ENCODE measurements at regions not wholly inside any gene's neighbourhood (a gene's known extent, or its start where the extent isn't known, plus 50 kb on each side); places are given as distances from the start of the nearest gene placed in this dataset.
"Not testable (repeated sequence)": the region's sequence is repeated elsewhere in the genome, so short reads cannot be mapped to it uniquely, and the experiment has no call there.

DNA sequence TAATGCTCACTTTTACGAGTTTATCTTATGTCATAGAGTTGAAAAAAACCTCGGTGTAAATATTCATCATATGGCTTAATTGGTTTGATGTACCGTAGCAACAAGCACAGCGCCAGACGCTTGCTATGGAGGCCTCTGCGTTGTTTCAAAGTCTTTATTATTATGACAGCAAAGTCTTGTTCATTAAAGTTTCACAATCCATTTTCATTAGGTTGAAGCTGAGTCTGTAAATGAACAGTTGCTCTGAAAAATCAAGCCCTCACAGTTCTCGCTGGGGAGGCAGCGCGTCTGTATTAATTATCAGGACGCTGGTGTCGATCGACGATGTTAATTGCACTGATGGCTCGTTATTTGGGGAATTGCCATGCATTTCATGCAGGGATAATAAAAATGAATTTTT, 185.6 kb downstream of the INSC start:
- no peak for DNase-seq (ENCODE audit: low read depth)

DNA sequence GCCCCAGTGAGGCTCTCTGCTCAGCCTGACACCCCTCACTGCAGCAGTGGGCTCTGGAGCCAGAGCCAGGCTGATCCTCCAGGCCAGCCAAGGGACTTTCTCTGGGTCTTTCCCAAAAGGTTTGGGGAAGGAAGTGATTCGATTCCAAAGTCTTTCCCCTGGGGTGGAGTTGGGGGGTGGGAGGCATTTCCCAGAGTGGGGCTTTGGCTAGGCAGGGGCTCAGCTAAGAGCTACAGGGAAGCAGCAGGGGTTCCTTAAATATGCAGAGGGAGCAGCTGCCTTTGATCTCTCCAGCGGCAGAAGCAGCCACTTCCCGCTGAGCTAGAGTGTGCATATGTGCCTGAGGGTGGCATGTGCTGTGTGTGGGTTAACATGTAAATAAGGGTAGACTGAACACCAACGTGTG, 192.9 kb downstream of the INSC start:
- no peak for DNase-seq (ENCODE audit: low read depth)

DNA sequence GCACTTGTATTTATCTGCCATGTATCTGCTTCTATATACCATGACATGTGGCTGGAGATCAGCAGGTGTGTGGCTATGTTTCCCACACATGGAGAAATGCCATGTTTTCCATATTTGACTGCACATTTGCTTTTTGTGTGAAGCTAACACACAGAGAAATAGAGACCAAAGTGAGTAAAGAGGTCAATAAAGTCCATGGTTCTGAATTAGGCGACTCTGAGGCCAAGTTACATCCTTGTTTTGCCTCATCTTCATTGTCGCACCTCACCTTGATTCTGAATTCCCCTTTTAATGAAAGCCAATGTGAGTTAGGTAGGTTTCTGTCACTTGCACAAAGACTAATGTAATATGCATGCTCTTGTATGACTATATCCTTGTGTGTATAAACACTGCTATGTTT, 194.1 kb downstream of the INSC start:
- no peak for DNase-seq (ENCODE audit: low read depth)

DNA sequence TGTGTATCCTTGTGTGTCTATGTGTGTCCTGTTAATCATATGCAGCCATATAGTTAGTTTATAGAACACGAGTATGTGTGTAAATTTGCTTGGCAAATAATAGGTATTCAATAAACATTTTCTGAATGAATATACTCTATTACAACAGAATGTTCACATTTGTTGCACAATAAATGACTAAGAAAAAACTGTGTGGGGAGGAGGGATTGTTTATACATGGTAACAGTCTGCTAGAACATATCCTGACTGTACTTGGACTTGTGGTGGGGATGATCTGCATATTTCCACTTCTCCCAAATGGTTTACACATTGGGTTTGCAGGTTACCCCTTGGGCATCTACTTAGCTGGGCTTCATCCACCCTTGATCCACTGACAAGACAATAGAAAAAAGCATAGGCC, 194.6 kb downstream of the INSC start:
- no peak for DNase-seq (ENCODE audit: low read depth)

DNA sequence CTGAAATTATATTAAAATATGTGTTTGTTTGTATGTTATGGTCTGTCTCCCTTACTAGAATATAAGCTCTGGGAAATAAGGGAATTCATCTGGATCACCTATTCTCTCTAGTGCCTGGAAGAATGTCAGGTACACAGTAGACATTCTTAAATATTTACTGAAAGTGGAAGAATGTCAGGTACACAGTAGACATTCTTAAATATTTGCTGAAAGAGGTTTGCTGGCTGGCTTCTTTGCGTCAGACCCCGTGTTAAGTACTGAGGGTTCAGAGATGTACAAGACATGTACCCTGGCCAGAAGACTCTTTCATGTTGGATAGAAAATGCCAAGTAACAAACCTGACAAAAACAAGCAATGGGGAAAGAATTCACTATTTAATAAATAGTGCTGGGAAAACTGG, 199.1 kb downstream of the INSC start:
- DNase-seq (ENCODE audit: low read depth) = no peak

DNA sequence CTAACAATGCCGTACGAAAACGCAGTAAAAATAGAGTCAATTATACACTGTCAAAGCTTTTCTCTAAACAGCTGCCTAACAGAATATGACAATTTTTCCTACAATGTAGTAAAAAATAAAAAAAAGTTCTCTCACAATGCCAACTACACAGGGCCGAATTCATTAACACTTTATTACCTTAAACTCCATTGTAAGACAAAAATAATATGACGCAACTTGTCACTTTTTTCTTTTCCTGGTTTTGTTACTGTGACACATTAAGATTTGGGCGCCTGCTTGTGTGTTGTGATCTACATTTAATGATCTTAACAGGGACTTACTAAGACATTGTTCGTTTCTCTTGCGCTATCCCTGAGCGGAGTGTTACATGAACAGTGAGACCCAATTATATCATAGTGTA, 204.1 kb downstream of the INSC start:
- no peak for DNase-seq (ENCODE audit: low read depth)

DNA sequence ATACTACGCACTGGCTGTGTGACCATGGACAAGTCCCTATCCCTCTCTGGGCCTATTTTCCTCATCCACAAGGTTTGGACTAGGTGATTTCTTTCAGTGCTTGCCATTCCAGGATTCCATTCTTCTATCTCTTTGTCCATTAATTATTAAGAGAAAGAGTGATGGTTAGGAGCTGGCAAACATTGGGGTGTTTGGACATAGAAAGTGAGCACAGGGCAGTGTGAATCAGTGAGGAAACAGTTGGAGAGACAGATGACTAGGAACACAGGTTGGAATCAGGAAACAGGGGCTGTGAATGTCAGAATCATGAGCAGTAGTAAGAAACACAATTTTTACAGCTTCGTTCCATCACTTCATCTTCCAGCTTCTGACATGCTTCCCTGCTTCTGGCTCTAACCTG, 211.8 kb downstream of the INSC start:
- DNase-seq (ENCODE audit: low read depth) = no peak

DNA sequence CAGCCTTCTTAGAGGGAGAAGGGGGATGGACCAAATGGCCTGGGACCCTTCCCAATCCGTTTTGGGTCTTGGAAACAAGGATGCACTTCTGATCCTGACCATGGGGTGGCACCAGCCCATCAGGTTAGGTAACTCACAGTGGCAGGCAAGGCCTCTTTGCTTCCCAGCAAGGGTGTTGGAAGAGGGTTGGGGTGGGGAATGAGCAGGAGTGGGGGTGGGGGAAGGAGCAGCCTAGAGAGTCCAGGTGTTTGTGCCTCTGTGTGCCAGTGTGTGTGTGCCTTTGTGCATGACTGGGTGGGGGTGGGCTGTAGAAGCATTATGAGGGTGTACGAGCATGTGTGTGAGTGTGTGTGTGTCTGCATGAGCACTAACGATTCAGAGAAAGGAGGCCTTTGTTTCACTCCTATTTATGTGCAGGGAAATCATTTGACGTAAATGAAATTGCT, 213.1 kb downstream of the INSC start:
- DNase-seq (ENCODE audit: low read depth) = no peak

DNA sequence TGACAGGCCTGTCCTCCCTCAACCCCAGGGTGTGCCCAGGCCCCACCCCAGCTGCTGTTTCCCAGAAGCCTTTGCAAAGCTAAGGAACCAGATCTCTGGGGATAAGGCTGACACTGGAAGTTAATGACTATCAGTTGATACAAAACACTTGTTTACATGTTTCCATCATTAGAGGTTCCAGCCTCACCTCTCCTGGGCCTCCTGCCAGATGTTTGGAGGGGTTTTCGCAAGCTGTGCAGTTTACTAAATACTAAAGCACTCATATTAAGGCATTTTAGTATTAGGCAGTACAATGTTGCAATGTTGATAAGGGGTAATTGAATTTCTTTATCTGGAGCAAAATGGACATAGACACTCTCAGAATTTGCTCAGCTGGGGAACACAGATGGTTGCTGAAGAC, 218.7 kb downstream of the INSC start:
- DNase-seq (ENCODE audit: low read depth) = no peak

DNA sequence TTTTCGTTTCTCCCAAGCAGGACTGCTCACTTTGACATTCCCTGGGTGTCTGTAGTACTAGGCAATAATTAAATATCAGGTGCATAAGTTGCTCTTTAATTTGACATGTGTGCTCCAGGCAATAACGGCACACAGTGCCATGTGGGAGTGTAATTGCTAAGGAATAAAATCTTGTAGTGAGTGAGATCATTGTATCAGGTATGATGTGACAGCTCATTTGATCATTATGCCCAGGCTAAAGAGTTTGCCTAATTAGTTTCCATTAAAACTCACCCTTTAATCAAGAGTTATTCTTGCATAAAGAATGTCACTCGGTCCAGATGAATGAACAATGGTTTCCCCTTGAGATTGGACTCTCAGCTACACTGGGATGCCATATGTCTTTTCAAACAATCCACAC, 220.0 kb downstream of the INSC start:
- DNase-seq (ENCODE audit: low read depth) = no peak

DNA sequence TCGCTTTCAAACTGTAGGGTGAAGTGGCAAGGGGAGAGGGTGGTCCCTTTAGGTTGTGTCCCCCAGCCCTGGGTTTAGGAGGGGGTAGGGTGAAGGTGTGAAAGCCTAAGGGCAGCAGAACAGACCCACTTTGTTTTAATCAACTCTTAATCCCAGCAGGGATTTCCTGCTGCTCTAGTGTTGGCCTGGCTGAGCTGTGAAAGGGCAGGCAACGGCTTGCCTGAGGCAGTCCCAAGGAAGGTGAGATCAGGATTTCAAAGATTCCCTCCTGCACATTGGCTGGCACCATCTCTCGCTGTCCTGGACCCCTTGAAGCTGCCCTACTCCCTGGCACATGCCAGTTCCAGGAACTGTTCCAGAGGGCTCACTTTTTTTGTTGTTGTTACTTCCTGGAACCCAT, 221.3 kb downstream of the INSC start:
- no peak for DNase-seq (ENCODE audit: low read depth)

DNA sequence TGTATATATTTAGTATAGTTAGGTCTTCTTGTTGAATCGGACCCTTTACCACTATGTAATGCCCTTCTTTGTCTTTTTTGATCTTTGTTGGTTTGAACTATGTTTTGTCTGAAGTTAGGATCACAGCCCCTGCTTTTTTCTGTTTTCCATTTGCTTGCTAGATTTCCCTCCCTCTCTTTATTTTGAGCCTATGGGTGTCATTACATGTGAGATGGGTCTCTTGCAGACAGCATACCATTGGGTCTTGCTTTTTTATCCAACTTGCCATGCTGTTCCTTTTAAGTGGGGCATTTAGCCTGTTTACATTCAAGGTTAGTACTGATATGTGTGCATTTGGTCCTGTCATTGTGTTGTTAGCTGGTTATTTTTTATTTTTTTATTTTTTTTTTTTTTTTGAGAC, 224.6 kb downstream of the INSC start:
- DNase-seq (ENCODE audit: low read depth) = no peak

DNA sequence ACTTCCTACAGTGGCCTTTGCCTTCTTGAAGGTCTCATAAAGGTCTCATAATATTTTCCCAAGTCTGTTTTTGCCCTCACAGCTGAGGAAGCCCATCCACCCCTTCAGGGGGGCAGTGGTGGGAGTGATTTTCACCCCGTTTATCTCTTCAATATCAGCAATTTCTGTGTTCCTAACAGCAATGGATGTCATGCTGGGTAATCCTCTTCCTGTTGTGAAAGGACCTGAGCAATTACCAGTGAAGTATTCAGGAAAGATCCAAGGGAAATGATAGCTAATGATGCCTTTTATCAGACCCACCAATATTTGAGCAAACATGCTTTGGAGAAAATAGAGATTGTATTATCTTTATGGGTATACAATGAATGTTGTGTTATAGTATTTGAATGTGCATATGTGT, 226.9 kb downstream of the INSC start:
- DNase-seq (ENCODE audit: low read depth) = no peak

DNA sequence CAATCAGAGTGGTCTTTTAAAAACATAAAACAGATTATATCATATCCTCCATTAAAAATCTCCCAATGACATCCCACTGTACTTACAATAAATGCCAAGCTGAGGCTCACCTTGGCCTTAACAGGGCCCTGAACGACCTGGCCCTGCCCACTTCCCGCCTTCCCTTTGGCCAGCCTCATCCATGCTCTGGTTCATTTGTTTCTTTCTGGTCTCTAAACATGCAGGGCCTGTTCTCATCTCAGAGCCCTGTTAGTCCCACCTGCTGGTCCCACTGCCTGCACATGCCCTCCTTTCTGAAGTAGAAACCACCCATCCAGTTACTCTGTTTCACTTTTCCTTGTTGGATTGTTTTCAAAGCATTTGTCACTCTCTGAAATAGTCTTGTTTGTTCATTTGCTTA, 227.4 kb downstream of the INSC start:
- DNase-seq (ENCODE audit: low read depth) = no peak

DNA sequence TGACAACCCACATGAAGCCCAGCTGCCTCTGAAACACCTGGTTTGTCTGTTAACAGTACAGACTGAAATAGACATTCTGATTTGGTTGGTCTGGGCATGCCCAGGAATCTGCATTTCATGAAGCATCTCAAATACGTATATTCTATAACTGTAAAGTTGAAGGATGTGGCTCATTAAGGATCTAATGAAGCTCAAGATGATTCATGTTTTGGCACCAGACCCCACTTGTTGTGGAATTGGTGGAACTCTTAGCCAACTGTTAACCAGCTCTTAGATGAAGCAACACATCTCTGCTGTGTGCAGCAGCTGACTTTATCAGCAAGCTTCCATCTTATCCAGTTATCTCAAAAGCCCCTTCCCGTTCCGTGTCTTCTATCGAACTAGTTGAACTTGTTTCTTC, 232.2 kb downstream of the INSC start:
- DNase-seq (ENCODE audit: low read depth) = no peak

DNA sequence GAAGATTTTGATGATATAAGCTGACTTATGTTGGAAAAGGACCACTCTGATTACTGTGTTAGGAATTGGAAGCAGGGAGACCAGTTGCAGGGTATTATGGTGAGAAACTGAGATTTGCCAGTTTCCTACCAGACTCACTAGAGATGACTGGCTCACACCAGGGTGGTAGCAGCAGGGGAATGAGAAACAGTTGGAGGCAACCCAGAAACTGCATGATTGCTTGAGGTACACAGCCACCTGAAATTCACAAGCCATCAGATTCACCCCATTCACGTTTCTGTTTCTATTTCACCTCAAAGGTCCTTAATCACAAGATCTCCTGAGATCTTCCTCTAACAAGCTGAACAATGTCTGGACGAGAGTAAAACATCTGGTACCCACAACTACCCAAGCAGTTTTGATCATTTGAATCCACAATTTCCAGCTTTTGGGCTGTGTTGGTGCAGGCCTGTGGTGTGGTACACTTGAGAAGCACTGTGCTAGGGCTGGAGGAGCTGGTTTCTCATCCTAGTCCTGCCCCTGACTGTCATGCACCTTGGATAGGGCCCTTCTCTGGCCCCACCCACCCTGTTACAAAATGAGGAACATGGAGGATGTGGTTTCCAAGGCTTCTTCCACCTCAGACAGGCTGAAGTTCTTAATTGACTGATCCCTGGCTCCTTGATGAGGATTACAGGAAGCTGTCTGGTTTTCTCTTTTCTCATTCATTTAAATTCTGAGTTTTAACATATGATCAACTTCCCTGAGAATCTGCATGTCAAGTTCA, 233.4 kb downstream of the INSC start:
- DNase-seq (ENCODE audit: low read depth) = no peak

DNA sequence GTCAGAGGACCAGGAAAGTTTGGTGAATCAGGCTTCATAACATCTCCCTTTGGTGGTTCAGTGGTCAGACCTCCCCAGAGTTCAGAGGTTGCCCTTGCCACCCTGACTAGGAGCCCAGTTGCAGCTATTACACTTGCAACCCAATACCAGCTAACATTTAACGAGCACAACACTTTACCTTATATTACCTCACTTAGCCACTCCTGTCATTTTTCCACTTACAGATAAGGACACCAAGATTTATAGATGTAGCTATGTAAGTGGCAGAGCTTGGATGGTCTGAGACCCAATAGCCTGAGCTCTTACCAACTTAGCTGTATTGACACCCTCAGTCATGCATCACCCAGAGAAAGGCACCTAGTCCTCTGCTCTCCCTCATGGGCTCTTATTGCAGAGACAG, 234.7 kb downstream of the INSC start:
- DNase-seq (ENCODE audit: low read depth) = no peak

DNA sequence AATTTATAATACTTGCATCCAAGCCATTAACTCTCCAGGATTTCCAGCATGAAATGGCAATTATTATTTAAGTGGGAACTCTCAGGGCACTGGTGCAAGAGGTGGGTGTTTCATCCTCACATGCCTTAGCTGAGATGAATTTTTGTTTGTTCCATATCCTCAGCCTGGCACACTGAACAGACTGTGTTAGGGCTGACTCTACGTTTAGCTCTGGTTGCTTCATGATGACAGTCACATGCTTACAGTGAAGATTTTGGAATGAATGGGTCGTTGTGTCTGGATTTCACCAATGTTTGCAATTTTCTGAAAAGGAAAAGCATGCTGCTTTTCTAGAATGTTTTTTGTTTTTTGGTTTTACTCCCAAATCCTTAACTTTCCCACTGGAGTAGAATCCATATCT, 246.6 kb downstream of the INSC start:
- DNase-seq (ENCODE audit: low read depth) = no peak

DNA sequence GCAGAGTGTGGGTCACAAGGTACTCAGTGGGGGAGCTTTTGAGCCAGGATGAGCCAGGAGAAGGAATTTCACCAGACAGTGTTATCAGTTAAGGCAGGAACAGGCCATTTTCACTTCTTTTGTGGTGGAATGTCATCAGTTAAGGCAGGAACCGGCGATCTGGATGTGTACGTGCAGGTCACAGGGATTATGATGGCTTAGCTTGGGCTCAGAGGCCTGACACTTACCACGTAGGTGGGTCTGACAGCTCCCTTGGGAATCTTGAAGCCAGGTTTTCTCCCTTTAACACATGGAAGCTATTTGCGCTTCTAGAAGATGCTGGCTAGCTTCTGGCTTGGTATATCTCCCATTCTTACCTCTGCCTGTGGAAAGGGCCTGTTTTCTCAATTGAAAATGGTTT, 250.6 kb downstream of the INSC start:
- not testable (repeated sequence) for DNase-seq (ENCODE audit: low read depth)

DNA sequence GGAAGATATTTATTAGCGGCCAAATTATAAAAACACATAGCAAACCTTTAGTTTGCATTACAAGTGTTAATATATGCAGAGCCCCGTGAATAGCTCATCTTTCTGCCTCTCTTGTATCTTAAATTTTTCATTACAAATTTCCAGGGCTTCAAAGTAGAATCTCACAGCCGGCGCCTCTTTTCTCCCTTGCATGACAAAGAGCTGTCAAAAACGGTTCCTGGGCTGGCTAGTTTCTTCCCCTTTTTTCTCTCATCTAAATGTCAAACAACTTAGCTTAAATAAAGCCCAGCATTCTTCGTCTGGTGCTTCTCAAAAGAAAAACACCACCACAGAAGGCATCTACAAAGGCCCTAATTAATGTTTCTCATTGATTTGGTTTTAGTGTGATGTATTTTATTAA, 253.0 kb downstream of the INSC start:
- no peak for DNase-seq (ENCODE audit: low read depth)

DNA sequence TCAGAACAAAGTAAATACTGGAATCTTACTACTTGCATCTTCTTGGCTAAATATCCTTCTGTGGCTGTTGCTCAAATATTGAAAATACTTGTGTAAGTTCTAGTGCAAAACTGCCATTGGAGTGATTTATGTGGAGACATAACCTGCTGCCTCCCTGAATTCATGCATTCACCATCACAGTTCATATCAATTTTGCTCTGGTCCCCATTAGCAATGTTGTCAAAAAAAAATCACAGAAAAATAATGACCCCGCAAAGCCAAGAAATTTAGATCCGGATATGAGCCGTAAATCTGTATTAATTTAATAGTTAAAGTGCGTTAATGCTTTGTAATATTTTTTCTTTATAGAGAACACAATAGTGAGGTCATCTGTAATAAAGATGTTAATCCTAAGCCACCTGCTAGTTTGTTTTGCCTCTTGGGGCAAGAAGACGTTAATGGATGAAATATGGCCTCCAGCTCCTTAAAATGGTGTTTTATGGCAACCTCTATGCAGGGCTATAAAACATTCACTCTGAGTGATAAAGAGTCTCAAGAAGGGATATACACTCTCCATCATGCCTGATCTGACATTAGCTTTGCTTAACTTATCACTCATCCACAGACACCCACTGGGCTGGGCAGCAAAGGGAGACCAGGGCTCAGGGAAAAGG, 255.9 kb downstream of the INSC start:
- no peak for DNase-seq (ENCODE audit: low read depth)

DNA sequence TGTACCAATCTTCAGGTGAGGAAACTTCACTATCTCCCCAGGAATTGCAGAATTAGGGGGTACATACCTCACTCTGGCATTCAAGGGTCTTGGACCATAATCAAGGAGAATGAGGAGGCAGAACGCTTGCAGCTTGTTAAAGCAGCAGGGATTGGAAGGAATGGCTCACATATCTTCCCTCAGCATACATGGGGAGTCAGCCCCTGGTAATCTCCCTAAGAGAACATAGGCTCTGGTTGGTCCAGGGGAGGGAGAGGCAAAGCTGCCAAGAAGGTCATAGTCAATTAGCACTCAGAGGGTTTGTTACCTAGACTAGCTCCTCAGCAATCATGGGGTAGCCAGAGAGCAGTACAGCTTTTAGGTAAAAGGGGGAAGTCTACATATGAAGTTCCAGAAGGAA, 256.8 kb downstream of the INSC start:
- DNase-seq (ENCODE audit: low read depth) = no peak

DNA sequence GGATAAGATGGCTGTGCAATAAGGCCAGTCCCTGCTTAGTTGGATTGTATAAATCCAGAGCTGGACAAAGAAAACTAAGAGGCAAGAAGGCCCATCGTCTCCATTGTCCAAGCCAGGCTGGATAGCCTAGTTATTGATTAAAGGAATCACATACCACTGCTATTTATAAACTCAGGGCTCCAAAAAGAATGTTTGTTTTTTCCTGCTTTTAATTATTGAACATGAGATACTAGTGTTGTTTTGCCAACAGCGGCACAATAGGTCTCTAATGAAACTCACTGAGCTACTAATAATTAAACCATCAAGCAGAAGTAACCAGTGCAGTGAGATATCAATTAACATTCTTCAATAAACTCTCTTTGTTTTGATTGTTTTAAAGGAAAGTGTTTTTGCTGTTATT, 259.7 kb downstream of the INSC start:
- DNase-seq (ENCODE audit: low read depth) = no peak

DNA sequence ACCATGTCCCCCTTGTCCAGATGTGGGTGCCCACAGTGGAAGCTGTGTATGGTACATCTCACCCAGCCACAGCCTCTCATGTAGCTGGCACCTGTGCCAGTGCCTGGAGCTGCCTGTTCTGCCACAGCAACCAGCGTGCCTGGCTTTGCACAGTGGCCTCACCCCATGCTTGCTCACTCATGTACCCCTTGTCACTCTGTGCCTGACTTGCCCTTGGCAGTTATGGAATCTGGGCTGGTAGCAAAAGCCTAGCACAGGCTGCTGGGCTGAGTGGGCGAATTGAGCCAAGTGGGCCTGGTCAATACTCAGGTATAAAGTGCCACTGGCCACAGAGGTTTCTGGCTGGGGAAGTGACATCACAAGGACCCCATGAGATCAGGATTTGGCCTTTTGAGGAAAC, 264.2 kb downstream of the INSC start:
- DNase-seq (ENCODE audit: low read depth) = no peak
